Forelimb muscle (tissue), 1 donor: ENCODE measurements at regions not wholly inside any gene's neighbourhood (a gene's known extent, or its start where the extent isn't known, plus 50 kb on each side); places are given as distances from the start of the nearest gene placed in this dataset.
A peak's percentile ranks its signal among the peaks of the same experiment; 100 is the strongest.
"Not testable (repeated sequence)": the region's sequence is repeated elsewhere in the genome, so short reads cannot be mapped to it uniquely, and the experiment has no call there.

Experiments used
- DNase-seq: peaks from one replicate; pipeline ENCODE4 v3.0.0-alpha.2; 2013; ENCODE audit warnings: low read depth

GRCh38 chr2:37569986-37570679 is 101.3 kb downstream of the CDC42EP3 start:
- DNase-seq: no peak

- no peak for DNase-seq
Observed at GRCh38 chr2:37570773-37571586, 100.5 kb downstream of the CDC42EP3 start.

- DNase-seq: no peak
Observed at GRCh38 chr2:37571587-37572136, 99.8 kb downstream of the CDC42EP3 start.

- no peak for DNase-seq
Observed at GRCh38 chr2:37573451-37574388, 97.7 kb downstream of the CDC42EP3 start.

GRCh38 chr2:37575780-37576179 is 95.7 kb downstream of the CDC42EP3 start:
- DNase-seq: no peak

- DNase-seq: not testable (repeated sequence)
Observed at GRCh38 chr2:37576194-37576593, 95.2 kb downstream of the CDC42EP3 start.

GRCh38 chr2:37576831-37577230 is 94.6 kb downstream of the CDC42EP3 start:
- no peak for DNase-seq

- DNase-seq: no peak
Observed at GRCh38 chr2:37579192-37579713, 92.2 kb downstream of the CDC42EP3 start.

GRCh38 chr2:37579949-37580348 is 91.5 kb downstream of the CDC42EP3 start:
- not testable (repeated sequence) for DNase-seq

GRCh38 chr2:37581433-37581832 is 90.0 kb downstream of the CDC42EP3 start:
- no peak for DNase-seq

- DNase-seq: peak; percentile 16
Observed at GRCh38 chr2:37582481-37583220, 88.8 kb downstream of the CDC42EP3 start.

GRCh38 chr2:37583402-37583801 is 88.0 kb downstream of the CDC42EP3 start:
- DNase-seq: no peak

- DNase-seq: no peak
Observed at GRCh38 chr2:37583867-37584266, 87.6 kb downstream of the CDC42EP3 start.

- DNase-seq: no peak
Observed at GRCh38 chr2:37585295-37585908, 86.0 kb downstream of the CDC42EP3 start.

GRCh38 chr2:37585982-37586621 is 85.3 kb downstream of the CDC42EP3 start:
- peak; percentile 34 for DNase-seq

GRCh38 chr2:37586663-37587317 is 84.7 kb downstream of the CDC42EP3 start:
- no peak for DNase-seq

- DNase-seq: no peak
Observed at GRCh38 chr2:37587817-37588216, 83.6 kb downstream of the CDC42EP3 start.

GRCh38 chr2:37588316-37588777 is 83.1 kb downstream of the CDC42EP3 start:
- DNase-seq: no peak

- no peak for DNase-seq
Observed at GRCh38 chr2:37589298-37589697, 82.1 kb downstream of the CDC42EP3 start.
